HUDEP-2 (cell line): ENCODE measurements at regions not wholly inside any gene's neighbourhood (a gene's known extent, or its start where the extent isn't known, plus 50 kb on each side); places are given as distances from the start of the nearest gene placed in this dataset.
"Not testable (repeated sequence)": the region's sequence is repeated elsewhere in the genome, so short reads cannot be mapped to it uniquely, and the experiment has no call there.

Experiments
- DNase-seq, 76 experiments: peaks; one replicate each; lab custom pipeline; 2025; ENCODE audit not compliant: unreplicated experiment in 76 of 76; lab: John Stamatoyannopoulos, UW

DNA sequence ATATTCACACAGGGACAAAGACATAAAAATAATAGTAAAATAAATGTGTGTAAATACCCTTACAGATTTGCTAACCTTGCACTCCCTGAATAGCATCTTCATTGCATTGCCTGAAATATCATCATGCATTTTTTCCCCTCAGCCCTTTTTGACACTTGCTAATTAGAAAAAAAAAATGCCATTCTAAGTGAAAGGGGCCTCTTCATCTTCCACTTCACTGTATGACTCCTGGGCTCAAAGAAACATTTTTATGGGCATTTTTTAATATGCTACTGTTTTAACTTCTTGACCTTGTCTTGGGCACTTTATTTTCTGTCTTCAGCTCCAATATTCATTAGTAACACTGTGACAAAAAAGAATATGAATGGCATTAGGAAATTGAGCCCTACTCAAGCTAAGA lies 1424.4 kb downstream of the CDH8 start:
- DNase-seq = no peak

DNA sequence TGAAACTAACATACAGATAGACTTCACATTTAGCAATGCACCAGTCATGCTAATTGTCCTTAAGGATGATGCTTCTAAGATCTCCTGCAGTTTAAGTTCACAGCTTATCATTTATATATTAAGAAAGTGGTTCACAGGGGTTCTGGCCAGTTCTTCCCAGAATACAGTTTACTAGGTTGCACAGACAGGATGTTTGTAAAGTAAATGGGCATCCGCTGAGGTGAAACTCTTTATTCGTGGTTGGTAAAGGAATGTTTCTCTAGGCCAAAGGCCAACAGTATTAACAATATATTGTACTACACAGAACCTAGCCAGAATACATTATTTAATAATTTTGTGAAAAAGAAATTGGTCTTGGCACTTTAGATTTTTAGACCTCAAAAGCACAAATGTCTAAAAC lies 1427.3 kb downstream of the CDH8 start:
- DNase-seq = no peak

DNA sequence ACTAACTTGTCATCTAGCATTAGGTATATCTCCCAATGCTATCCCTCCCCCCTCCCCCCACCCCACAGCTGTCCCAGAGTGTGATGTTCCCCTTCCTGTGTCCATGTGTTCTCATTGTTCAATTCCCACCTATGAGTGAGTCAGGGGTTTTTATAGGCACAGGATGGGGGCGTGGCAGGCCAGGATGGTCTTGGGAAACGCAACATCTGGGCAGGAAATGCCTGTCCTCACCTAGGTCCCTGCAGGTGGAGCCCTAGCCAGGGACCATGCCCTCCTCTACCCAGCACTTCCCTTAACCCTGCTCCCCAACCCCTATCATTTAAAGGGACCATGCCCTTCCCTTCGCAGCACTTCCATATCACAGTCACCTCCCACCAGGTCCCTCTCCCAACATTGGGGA lies 1430.6 kb downstream of the CDH8 start:
- DNase-seq = not testable (repeated sequence)

DNA sequence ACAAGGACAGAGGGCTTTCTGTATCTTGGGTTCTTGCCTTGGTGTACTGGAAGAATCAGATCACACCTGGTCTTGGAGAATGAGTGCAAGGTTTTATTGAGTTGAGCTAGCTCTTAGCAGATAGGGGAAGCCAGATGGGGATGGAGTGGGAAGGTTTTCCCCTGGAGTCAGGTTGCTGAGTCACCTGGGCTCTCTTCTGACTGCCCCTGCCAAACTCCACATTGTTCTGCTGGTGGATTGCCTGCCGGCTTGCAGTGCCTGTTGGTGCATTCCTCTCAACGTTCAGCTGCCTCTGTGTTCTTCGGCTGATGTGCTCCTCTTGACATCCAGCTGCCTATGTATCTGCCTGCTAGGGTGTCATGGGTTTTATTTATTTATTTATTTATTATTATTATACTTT lies 1431.1 kb downstream of the CDH8 start:
- DNase-seq = no peak

DNA sequence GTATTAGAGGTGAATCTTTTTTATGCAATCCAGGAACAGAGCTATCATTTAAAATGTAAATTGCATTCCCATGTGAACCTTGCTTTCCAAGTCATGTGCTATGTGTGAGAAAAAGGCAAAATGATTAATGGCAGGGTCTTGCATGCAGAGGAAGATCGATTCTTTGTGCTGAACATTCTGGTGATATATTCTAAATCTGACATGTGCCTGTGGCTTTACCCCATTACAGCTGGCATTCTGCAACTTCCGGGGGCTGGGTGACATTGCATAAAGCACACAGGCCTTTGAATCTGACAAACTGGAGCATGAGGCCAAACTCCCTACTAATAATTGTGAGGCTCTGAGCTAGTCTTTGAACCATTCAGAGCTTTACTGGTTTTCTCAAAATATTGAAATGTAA lies 1449.7 kb downstream of the CDH8 start:
- no peak for DNase-seq

DNA sequence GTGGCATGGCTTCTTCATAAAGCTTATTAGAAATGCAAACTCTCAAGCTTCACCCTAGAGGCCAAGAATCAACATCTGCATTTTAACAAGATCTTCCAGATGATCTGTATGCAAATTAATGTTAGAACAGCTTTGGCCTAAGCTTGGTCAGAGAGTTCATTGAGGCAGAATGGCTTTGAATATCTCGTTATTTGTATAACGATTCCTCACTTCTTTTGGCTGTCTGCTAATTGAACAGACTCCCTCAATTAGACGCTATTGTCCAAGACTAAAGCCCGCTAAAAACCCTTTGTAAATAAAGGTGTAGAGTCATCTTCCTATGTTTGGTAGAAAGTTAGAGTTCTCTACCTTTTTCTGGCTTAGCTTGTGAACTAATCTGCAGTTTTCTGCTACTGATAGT lies 1453.7 kb downstream of the CDH8 start:
- no peak for DNase-seq

DNA sequence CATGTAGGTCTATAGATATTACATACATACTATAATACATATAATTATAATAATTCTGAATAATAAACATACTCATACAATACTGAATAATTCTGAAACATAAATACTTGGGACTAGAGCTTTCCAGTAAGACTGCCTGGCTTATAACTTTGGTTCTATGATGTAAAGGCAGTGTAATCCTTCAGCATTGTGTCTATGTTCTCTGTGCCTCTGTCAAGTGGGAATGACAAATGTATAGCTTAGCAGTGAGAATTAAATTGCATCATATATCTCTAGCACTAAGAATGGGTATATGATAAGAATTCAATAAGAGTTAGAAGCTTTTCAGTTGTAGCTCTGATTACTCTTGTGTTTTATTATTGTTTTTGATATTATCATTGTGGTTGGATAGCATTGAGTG lies 1469.3 kb downstream of the CDH8 start:
- DNase-seq = no peak

DNA sequence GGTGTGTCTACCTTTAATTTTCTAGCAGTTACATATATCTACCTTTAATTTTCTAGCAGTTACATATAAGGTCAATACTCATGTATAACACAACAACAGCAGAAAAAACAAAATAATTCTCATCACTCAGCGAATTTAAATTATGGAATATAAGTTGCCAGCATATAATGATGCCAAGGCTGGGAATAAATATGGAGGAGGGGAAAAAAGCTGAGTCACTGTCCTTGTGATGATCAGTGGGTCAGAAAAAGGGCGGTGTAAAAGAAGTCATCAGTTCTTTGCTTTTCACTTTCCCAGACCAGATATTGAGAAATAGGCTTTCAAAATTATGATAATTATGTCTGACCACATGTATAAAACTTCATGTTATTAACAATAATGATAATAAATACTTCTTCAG lies 1471.7 kb downstream of the CDH8 start:
- DNase-seq = no peak

DNA sequence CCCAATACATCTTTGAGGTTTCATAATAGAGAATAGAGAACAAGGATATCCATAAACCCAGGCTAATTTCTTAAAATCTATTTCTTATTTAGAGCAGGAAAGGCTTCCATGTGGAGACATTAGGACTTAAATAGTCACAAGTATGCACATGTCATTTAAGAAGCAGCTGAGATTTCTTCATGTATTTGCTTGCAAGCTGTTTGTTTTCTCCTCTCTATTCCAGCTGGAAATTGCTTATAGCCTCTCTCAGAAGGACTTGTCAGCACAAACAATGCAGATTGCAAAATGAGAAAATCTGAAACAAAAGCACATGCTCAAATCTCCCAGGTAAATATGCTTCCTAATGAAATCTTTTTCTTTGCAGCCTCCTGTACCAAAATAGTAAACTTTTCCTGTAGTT lies 1473.1 kb downstream of the CDH8 start:
- DNase-seq = no peak

DNA sequence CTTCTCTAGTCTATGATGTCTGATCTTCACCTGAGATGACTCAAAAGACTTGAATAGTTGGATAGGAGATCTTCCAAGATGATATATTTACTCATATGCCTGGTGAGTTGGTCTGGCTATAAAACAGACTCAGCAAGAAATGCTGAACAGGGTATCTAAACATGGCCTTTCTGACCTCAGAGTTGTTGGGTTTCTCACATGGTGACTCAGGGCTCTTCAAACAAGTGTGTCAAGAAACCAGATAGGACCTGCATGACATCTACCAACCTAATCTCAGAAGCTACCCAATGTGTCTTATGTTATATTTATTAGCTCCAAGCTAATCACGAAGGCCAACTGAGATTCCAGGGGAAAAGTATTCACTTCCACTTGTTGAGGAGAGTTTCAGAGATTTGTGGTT lies 1477.3 kb downstream of the CDH8 start:
- DNase-seq = no peak

DNA sequence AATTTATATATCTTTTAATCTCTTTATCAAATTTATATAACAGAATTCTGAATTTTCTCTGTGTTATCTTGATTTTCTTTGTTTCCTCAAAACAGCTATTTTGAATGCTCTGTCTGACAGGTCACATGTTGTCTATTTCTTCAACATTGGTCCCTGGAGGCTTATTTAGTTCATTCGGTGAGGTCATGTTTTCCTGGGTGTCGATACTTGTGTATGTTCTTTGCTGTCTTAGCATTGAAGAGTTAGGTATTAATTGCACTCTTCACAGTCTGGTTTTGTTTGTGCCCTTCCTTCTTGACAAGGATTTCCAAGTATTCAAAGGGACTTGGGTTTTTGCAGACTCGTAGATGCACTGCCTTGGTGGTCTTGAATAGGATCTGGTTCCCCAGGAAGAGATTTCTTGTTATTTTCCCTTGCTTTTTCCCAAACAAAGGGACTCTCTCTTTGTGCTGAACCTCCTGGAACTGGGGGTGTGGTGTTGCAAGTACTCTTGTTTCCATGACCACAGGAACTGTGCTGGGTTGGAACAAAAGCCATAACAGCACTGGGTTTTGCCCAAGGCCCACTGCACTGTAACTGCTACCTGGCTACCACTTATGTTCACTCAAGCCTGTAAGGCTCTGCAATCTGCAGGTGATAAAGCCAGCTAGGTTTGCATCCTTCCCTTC lies 1483.0 kb downstream of the CDH8 start:
- DNase-seq = no peak

DNA sequence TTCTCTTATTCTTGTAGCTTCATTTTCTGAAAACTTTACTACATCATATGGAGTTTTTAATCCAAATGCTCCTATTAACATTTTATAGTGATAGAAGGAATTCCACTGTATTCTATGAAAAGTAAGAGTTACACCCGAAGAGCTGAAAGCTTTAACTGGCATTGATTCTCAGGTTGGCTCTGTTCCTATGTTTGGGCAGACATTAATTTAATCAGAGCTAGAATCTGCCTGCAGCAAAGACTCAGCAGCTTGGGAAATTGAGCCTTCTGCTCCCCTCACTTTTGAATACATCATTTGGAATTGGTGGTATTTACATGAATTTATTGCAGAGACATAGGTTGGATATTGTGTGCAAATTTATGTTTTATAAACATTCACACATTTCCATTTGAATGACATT lies 1494.7 kb downstream of the CDH8 start:
- DNase-seq = no peak

DNA sequence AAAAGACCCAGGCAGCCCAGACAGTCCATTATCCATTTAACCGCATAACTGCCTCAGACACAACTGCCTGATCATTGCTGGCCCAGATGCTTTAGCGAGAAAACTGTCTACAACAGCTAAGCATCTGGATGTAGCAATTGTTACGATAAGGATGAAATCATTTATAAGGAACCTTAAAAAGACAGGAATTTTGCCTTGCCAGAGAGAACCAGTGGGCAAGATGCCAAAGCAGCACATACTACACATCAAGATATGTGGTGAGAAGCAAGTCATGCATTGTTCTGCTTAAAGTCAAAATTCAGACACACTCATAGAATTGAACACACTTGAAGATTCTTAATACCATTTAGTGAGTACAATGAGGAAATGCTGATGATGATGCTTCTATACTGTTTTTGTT lies 1525.3 kb downstream of the CDH8 start:
- no peak for DNase-seq

DNA sequence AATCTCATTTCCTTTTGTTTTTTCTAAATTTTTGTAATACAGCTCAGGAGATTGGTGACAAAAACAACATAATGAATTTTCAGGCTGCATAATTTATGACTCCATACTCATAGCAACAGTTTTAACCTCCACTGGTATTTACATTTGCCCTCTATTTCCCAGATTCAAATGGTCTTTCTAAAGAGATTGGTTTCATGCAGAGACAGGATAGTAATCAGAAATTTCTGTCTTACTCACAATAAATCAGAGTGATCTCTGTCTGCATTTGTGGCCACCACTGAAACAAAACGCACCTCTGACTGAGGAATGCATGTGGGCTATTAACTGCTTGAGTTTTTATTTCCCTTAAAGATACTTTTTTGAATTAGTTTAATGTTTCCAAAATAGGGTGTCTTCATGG lies 1526.0 kb downstream of the CDH8 start:
- no peak for DNase-seq

DNA sequence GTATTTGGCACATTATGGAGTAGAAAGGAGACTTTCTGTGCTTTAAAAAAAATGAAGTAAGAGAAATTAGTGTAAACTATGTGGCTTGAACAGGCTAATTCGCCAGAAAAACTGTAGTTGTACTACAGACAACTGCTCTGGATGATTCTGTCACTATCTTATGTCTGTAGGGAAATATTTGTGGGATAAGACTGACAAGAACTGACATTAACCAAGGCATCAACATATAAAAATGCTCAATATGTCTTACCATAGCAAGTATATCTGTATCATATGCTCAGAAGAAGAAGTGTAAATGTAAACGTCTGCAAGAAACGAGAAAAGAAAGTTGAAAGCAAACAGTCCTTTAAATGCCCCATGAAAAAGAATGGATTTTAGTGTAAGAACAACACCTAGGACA lies 1545.0 kb downstream of the CDH8 start:
- no peak for DNase-seq

DNA sequence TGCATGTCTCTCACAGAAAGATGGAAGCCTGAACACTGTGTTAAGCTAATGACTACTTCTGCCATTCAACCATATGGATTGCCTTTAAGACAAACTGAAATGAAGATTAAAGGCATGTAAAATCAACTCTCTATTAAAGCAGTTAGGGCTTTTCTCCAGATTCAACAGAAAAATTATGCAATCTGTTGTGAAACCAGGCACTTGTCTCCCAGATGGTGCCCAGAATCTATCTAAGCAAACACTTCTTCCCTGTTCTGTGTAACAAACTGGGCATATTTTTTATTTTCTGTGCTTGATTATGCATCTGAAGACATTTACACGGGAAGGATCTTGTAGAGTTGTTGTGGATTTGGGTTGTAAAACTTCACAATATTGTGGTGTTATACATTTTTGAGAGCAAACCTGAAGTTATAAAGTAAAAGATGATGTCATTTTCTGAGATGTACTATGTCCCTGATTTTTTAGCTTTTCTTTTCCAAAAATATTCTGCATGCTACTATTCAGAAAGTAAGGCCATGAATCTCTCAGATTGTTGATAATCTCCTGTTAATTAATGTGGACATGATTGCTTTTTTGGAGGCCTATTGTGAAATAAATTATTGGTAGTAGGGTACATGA lies 1550.3 kb downstream of the CDH8 start:
- DNase-seq = no peak

DNA sequence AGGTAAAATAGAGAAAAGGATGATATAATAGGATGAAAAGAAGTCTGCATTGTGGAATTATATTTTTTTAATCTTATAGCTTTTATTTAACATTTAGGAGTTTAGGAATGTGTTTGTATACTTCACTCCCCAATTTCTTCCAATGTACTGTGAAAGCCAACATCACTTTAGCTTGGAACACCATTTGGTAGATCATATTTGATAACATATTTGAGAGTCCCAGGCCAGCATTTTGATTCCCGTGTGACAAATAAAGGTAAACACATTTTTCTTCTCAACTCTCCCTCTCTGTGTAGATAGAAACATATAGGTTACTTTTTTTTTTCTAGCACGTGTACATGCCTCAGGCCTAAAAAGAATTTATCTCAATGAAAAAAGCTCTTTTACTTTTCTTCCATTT lies 1551.3 kb downstream of the CDH8 start:
- DNase-seq = no peak

DNA sequence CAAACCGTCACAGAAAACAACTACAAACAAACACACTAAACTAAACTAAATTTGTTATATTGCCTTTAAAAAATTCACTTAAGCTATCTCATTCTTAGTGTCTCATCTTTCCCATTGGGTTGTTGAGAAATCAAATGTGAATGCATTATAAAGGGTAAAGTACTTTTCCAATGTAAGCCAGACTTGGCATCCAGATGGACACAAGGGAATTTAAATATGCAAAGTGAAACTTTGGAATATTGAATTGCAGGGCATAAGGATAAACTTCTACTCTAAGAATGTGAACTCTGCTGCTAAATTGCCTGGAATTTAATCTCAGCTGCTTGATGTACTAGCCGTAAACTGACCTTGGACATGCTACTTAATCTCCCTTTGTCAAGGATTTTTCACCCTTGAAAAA lies 1554.6 kb downstream of the CDH8 start:
- DNase-seq = no peak

DNA sequence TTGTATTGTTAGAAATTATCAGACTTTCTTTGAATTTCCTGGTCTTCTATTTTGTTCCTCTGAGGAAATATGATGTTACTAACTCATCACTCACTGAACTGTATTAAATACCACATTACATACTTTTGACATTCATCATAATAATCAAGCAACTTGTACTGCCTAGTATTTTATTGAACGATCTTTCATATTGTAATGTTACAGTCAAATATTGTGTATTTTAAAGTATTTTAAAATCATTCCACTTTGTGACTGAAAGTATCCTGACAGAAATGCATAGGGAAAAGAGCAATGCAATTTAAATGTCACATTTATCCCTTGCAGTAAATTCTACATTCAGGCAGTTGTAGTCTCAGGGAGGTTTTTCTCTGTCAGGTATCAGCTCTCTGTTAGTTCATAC lies 1557.4 kb downstream of the CDH8 start:
- DNase-seq = no peak

DNA sequence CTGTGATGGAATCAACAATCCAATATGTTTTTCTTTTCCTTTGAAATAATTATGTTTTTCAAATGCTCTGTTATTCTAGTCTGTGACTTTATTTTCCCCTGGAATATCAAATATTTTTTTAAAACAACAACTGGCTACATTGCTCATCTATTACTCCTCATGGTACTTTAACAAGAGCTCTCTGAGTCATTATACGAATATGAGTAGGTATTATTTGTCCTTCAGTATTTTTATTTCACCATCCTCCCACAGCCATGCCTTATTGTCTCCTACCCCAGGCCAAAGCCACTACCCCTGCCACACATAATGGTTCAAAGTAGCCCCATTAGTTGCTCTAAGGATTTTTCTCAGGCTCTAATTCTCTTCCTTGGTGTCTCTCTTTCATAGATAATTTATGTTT lies 1572.3 kb downstream of the CDH8 start:
- DNase-seq = no peak

DNA sequence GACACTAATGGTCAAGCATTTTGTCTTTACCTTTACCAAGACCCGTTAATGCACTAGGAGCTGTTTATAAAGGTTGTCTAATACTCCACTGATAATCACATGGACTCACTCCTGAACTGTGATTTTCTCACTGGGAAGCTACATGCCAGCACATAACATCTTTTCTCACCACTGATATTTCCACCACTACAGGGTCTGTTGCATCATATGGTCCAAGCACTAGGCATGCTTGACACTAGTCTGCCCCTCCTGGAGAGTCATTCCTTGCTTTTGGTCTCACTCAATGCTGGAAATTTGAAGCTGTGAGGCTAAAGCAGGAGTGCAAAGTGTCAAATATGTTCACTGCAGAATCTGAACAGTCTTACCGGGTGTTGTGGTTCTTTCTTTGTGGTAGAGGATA lies 1576.8 kb downstream of the CDH8 start:
- no peak for DNase-seq

DNA sequence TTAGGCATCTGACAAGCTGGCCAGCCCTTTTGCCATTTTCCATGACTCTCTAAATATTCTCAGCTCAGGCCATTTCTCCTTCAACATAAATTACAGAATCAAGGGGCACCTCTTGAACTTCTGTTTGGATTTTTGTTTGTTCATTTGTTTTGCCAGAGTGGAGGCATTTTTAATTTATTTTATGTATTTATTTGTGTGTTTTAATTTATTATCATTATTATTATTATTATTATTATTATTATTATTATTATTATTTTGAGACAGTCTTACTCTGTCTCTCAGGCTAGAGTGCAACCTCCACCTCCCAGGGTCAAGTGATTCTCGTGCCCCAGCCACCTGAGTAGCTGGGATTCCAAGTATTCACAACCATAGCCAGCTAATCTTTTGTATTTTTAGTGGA lies 1578.0 kb downstream of the CDH8 start:
- DNase-seq = no peak

DNA sequence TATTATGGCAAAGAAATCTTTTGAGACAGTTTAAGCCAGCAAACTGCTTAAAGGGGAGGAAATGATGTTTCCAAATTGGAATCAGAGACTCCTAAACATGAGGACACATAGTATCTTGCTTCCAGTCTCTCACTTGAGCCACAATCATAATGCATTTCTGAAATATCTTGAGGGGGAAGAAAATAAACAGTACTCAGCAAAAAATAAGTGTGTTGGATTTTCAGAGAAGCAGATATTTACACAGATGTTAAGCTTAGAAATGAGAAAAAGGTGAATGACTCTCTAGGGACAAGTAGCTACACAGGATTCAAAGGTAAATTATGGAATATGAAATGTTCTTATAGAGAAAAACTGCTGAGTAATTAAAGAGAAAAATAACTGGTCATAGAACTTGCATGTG lies 1583.6 kb downstream of the CDH8 start:
- DNase-seq = no peak
